Left lung (tissue), 4 donors: ENCODE measurements at regions not wholly inside any gene's neighbourhood (a gene's known extent, or its start where the extent isn't known, plus 50 kb on each side); places are given as distances from the start of the nearest gene placed in this dataset.

ENCODE experiments used
- ATAC-seq: fragments of 200-7000 bp; cut with Tn5 transposase; one replicate; pipeline ENCODE4 v1.9.1; 2020; ENCODE audit warnings: moderate library complexity
- DNase-seq, 4 donors: peaks; one replicate each; pipeline ENCODE4 v3.0.0-alpha.2; 2013 to 2020
- H3K27ac ChIP-seq, 2 donors: fragments of 200-600 bp; sonication (generic) in 1 of 2; one replicate each; pipeline versions ENCODE4 v1.5.0 to v1.8.0; 2020 to 2021
- H3K27me3 ChIP-seq, 2 donors: fragments of 200-600 bp; sonication (generic) in 1 of 2; one replicate each; pipeline versions ENCODE4 v1.5.0 to v1.8.0; 2020 to 2021
- H3K36me3 ChIP-seq, 2 donors: fragments of 200-600 bp; sonication (generic) in 1 of 2; one replicate each; pipeline versions ENCODE4 v1.5.0 to v1.8.0; 2020 to 2021
- H3K4me1 ChIP-seq, 2 donors: fragments of 200-600 bp; one replicate each; pipeline ENCODE4 v1.8.0; 2021
- H3K4me3 ChIP-seq, 2 donors: fragments of 200-600 bp; sonication (generic) in 1 of 2; one replicate each; pipeline versions ENCODE4 v1.5.0 to v1.8.0; 2020 to 2021; ENCODE audit warnings: mild to moderate bottlenecking in 1 of 2
- H3K9me3 ChIP-seq, 2 donors: fragments of 200-600 bp; sonication (generic) in 1 of 2; one replicate each; pipeline versions ENCODE4 v1.5.0 to v1.8.0; 2020 to 2021
- intact Hi-C, 2 donors: fragments of 100-400 bp; cut with DNase I; formaldehyde crosslinking; loops; one replicate each; pipeline versions ENCODE4 v1.11.2 to v1.14.2; 2022
- TF ChIP-seq, protein P1 (sequence below), 2 donors: fragments of 200-600 bp; sonication (generic) in 1 of 2; IDR thresholded peaks; one replicate each; pipeline versions ENCODE4 v1.5.0 to v1.8.0; 2021; ENCODE audit warnings: antibody characterized with exemption in 2 of 2
- donor health status: DM: no; HTN: yes; CAD: no.
- donor health status: DM: no; HTN: no; CAD: no.

DNA sequence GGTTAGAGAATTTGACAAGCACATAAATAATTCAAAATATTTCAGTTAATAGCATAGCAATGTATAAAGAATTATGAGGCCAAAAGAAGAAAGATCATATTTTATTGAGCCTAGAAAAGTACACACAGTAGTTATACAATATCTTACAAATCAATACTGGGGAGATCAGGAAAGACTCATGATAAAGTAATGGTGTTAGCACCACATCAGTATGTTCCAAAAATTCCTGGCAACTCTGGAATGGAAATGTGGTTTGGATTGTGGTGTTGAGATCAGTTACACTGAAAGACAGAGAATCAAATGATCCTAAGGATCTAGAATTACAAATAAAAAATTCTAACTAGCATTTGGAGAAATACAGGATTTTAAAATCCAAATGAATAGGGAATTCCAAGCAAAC lies 420.5 kb upstream of the CNTNAP2 start:
- ATAC-seq (no peak), DNase-seq (no peak)
- intact Hi-C loops: no loop called here
- TF ChIP-seq, protein P1, sequence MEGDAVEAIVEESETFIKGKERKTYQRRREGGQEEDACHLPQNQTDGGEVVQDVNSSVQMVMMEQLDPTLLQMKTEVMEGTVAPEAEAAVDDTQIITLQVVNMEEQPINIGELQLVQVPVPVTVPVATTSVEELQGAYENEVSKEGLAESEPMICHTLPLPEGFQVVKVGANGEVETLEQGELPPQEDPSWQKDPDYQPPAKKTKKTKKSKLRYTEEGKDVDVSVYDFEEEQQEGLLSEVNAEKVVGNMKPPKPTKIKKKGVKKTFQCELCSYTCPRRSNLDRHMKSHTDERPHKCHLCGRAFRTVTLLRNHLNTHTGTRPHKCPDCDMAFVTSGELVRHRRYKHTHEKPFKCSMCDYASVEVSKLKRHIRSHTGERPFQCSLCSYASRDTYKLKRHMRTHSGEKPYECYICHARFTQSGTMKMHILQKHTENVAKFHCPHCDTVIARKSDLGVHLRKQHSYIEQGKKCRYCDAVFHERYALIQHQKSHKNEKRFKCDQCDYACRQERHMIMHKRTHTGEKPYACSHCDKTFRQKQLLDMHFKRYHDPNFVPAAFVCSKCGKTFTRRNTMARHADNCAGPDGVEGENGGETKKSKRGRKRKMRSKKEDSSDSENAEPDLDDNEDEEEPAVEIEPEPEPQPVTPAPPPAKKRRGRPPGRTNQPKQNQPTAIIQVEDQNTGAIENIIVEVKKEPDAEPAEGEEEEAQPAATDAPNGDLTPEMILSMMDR (IDR thresholded peaks at IDR 0.05): no peak
- Histone ChIP-seq H3K9me3 (peaks cover 0 to 3% of the 10 kb centered on the region in 2 donors), H3K4me1 (no peaks in the 10 kb centered on the region), H3K4me3 (no peak overlapping the region), H3K27ac (no peak overlapping the region), H3K27me3 (no peaks in the 10 kb centered on the region), H3K36me3 (no peaks in the 10 kb centered on the region)

DNA sequence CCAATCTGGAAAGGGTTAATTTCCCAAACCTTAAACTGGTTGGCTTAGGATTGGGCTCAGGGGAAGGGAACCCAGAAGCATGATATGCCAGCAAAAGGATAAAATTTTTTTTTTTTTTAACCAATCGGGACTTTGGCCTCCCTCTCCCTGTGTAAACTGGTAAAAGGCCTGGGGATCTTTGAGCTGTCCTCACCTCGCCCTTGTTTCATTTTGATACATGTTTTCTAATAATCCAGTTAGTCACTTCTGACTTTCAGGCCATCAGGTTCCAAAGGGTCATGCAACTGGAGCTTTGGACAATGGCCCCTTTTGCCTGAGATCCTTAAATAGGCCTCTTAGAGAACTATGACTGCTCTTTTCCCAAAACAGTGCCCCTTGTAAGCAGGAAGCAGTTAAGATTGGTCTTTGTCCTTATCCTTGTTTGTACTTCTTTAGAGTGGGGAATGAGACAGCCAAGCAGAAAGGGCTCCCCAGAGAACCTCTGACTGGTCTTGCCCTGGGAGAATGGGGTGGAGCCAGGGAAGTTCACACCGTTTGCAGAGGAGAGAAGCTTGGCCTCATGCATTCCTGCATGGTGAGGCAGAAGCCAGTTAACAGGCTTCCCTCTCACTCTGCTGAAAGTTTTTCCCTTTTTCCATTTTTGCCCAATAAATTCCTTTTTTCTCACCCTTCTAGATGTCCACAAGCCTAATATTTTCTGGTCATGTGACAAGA lies 424.2 kb upstream of the CNTNAP2 start:
- no peak overlapping the region for H3K27ac ChIP-seq
- H3K9me3 ChIP-seq: peaks cover 0 to 10% of the 10 kb centered on the region in 2 donors
- DNase-seq (no peak), ATAC-seq (no peak)
- H3K4me1 ChIP-seq: no peaks in the 10 kb centered on the region
- H3K36me3 ChIP-seq: no peaks in the 10 kb centered on the region
- TF ChIP-seq, protein P1 (IDR thresholded peaks at IDR 0.05): no peak
- intact Hi-C loops: no loop called here
- no peak overlapping the region for H3K4me3 ChIP-seq
- H3K27me3 ChIP-seq: no peaks in the 10 kb centered on the region

DNA sequence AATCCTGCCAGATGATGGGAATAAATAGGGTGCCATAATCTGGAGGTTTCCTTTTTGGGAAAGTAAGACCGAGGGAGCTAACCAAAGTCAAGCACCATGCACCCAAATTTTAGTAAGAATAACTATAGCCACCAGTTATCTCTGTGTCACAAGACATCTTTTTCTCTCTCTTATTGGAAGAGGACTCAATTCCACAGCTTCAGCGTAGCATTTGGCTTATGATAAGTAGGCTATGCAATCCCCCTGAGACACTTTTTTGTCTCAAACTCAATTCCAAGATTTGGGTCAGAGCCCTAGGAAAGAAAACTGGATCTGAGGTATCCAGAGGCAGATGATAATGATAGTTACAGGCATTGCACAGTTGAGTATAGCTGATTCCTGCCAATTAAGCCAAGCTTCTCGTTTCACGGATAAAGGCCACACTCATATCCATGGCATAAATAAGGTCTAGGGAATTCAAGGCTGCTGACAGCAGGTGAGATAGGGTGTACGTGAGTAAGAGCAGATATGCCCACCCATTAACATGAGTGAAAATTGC lies 425.2 kb upstream of the CNTNAP2 start:
- H3K36me3 ChIP-seq: no peaks in the 10 kb centered on the region
- H3K27me3 ChIP-seq: no peaks in the 10 kb centered on the region
- no peak overlapping the region for H3K27ac ChIP-seq
- TF ChIP-seq, protein P1 (IDR thresholded peaks at IDR 0.05): no peak
- DNase-seq (no peak), ATAC-seq (no peak)
- H3K4me1 ChIP-seq: no peaks in the 10 kb centered on the region
- H3K9me3 ChIP-seq: peaks cover 0 to 7% of the 10 kb centered on the region in 2 donors
- H3K4me3 ChIP-seq: no peak overlapping the region
- intact Hi-C loops: no loop called here

DNA sequence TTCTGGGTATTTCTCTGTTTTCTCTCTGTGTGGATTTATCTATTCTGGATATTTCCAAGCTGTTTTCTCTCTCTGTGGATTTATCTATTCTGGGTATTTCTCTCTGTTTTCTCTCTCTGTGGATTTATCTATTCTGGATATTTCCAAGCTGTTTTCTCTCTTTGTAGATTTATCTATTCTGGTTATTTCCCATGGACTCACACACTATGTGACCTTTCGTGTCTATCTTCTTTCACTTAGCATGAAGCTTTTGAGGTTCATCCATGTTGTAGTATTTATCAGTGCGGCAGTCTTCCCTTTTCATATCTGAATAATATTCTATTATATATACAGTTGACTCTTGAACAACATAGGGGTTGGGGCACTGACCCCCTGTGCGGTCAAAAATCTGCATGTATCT lies 435.0 kb upstream of the CNTNAP2 start:
- TF ChIP-seq, protein P1 (IDR thresholded peaks at IDR 0.05): no peak

DNA sequence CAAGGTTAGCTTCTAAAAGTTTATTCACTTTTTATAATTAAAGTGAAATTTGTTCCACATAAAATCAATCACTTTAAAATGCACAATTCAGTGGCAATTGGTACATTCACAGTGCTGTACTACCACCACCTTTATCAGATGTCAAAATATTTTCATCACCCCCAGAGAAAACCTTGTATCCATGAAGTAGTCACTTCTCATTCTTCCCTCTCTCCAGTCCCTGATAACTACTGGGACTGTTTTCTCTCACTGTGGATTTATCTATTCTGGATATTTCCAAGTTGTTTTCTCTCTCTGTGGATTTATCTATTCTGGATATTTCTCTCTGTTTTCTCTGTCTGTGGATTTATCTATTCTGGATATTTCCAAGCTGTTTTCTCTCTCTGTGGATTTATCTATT lies 435.4 kb upstream of the CNTNAP2 start:
- DNase-seq: no peak
- H3K27me3 ChIP-seq: no peaks in the 10 kb centered on the region
- H3K4me3 ChIP-seq: no peak overlapping the region
- no peaks in the 10 kb centered on the region for H3K36me3 ChIP-seq
- ATAC-seq: no peak
- H3K27ac ChIP-seq: no peak overlapping the region
- H3K4me1 ChIP-seq: no peaks in the 10 kb centered on the region
- intact Hi-C loops: no loop called here
- H3K9me3 ChIP-seq: no peaks in the 10 kb centered on the region
- TF ChIP-seq, protein P1 (IDR thresholded peaks at IDR 0.05): no peak

More for the DNA sequence above, 435.0 kb upstream of the CNTNAP2 start:
- H3K4me3 ChIP-seq: no peak overlapping the region
- H3K27ac ChIP-seq: no peak overlapping the region
- DNase-seq (no peak), ATAC-seq (no peak)
- intact Hi-C loops: no loop called here
- H3K4me1 ChIP-seq: no peaks in the 10 kb centered on the region
- no peaks in the 10 kb centered on the region for H3K9me3 ChIP-seq
- H3K36me3 ChIP-seq: no peaks in the 10 kb centered on the region
- no peaks in the 10 kb centered on the region for H3K27me3 ChIP-seq
